WTC11 (cell line): ENCODE measurements at regions not wholly inside any gene's neighbourhood (a gene's known extent, or its start where the extent isn't known, plus 50 kb on each side); places are given as distances from the start of the nearest gene placed in this dataset.
A peak's percentile ranks its signal among the peaks of the same experiment; 100 is the strongest.

Source experiments
- ATAC-seq: fragments of 200-7000 bp; cut with Tn5 transposase; 2 replicates; pipeline ENCODE4 v1.10.0; 2021; ENCODE audit warnings: mild to moderate bottlenecking, moderate library complexity
- CTCF ChIA-PET: fragments of 300-600 bp; sonication (Branson Sonifier 250); formaldehyde crosslinking; loops from one replicate; lab custom pipeline; 2021; ENCODE audit warnings: antibody characterized with exemption; lab: Charles Lee
- POLR2A ChIA-PET: fragments of 350-600 bp; sonication (Branson Sonifier 250); formaldehyde crosslinking; loops from one replicate; lab custom pipeline; 2021; ENCODE audit warnings: antibody characterized with exemption; lab: Charles Lee
- DNase-seq: peaks from one replicate; pipeline ENCODE4 v3.0.0; 2021; ENCODE audit warnings: low spot score
- H3K27ac Mint-ChIP-seq: 2 replicates; pipeline ENCODE4 v1.8.0; 2021; ENCODE audit warnings: mixed read lengths
- H3K27me3 Mint-ChIP-seq: 2 replicates; pipeline ENCODE4 v1.8.0; 2021; ENCODE audit warnings: low read depth, mild to moderate bottlenecking, moderate library complexity, mixed read lengths
- H3K36me3 Mint-ChIP-seq: 2 replicates; pipeline ENCODE4 v1.8.0; 2021; ENCODE audit warnings: mixed read lengths
- H3K4me1 Mint-ChIP-seq: 2 replicates; pipeline ENCODE4 v1.8.0; 2022; ENCODE audit warnings: mixed read lengths
- H3K4me3 Mint-ChIP-seq: 2 replicates; pipeline ENCODE4 v1.8.0; 2021; ENCODE audit warnings: mild to moderate bottlenecking, moderate library complexity, mixed read lengths
- H3K9me3 Mint-ChIP-seq: 2 replicates; pipeline ENCODE4 v1.8.0; 2021; ENCODE audit warnings: mixed read lengths
- ATF1 ChIP-seq: sonication (generic); formaldehyde crosslinking; IDR thresholded peaks from 2 replicates; pipeline ENCODE4 v1.8.1; 2023; ENCODE audit warnings: mild to moderate bottlenecking, moderate library complexity, missing genetic modification reagents
- ATF3 ChIP-seq: sonication (generic); formaldehyde crosslinking; conservative IDR thresholded peaks from 2 replicates; pipeline ENCODE4 v1.8.1; 2022; ENCODE audit warnings: mild to moderate bottlenecking, missing genetic modification reagents
- CREB1 ChIP-seq: sonication (generic); formaldehyde crosslinking; IDR thresholded peaks from 2 replicates; pipeline ENCODE4 v1.8.0; 2023; ENCODE audit warnings: mild to moderate bottlenecking, missing genetic modification reagents
- CTCF ChIP-seq: fragments of 200-600 bp; IDR thresholded peaks from 2 replicates; pipeline ENCODE4 v1.8.0; 2022; ENCODE audit warnings: antibody characterized with exemption
- E2F4 ChIP-seq: sonication (generic); formaldehyde crosslinking; IDR thresholded peaks from 2 replicates; pipeline ENCODE4 v1.8.1; 2022; ENCODE audit warnings: low read depth, mild to moderate bottlenecking, moderate library complexity, missing genetic modification reagents, borderline replicate concordance
- ESRRA ChIP-seq: sonication (generic); formaldehyde crosslinking; IDR thresholded peaks from 2 replicates; pipeline ENCODE4 v1.8.1; 2022; ENCODE audit warnings: mild to moderate bottlenecking, missing genetic modification reagents, borderline replicate concordance
- IRF1 ChIP-seq: sonication (generic); formaldehyde crosslinking; IDR thresholded peaks from 2 replicates; pipeline ENCODE4 v1.8.0; 2023; ENCODE audit warnings: missing genetic modification reagents
- JAZF1 ChIP-seq: fragments of 250-450 bp; sonication (Bioruptor Pico); IDR thresholded peaks from 2 replicates; pipeline ENCODE4 v1.9.0; 2021; ENCODE audit warnings: moderate library complexity, mild to moderate bottlenecking, inconsistent platforms
- JUN ChIP-seq: sonication (generic); formaldehyde crosslinking; IDR thresholded peaks from 2 replicates; pipeline ENCODE4 v1.8.0; 2023; ENCODE audit warnings: mild to moderate bottlenecking, missing genetic modification reagents
- NR1H2 ChIP-seq: sonication (generic); formaldehyde crosslinking; IDR thresholded peaks from 2 replicates; pipeline ENCODE4 v1.9.0; 2021; ENCODE audit warnings: mild to moderate bottlenecking, moderate library complexity, missing genetic modification reagents
- OVOL2 ChIP-seq: fragments of 250-450 bp; sonication (Bioruptor Pico); IDR thresholded peaks from 2 replicates; pipeline ENCODE4 v1.9.0; 2021; ENCODE audit warnings: mild to moderate bottlenecking, borderline replicate concordance
- RELA ChIP-seq: sonication (generic); formaldehyde crosslinking; IDR thresholded peaks from 2 replicates; pipeline ENCODE4 v1.8.1; 2022; ENCODE audit warnings: missing genetic modification reagents, mild to moderate bottlenecking, borderline replicate concordance
- SOX15 ChIP-seq: fragments of 250-450 bp; sonication (Bioruptor Pico); IDR thresholded peaks from 2 replicates; pipeline ENCODE4 v1.9.0; 2021; ENCODE audit warnings: mild to moderate bottlenecking
- STAT6 ChIP-seq: sonication (generic); formaldehyde crosslinking; conservative IDR thresholded peaks from 2 replicates; pipeline ENCODE4 v1.8.1; 2023; ENCODE audit warnings: mild to moderate bottlenecking, low read depth, missing genetic modification reagents, moderate library complexity
- TCF7 ChIP-seq: sonication (generic); formaldehyde crosslinking; IDR thresholded peaks from 2 replicates; pipeline ENCODE4 v1.8.0; 2022; ENCODE audit warnings: mild to moderate bottlenecking, low read depth, missing genetic modification reagents, moderate library complexity
- ZNF138 ChIP-seq: sonication (generic); formaldehyde crosslinking; conservative IDR thresholded peaks from 2 replicates; pipeline ENCODE4 v1.8.1; 2022; ENCODE audit warnings: mild to moderate bottlenecking, moderate library complexity, missing genetic modification reagents
- ZNF281 ChIP-seq: sonication (generic); formaldehyde crosslinking; IDR thresholded peaks from 2 replicates; pipeline ENCODE4 v1.8.0; 2023; ENCODE audit warnings: mild to moderate bottlenecking, missing genetic modification reagents
- ZNF317 ChIP-seq: sonication (generic); formaldehyde crosslinking; IDR thresholded peaks from 2 replicates; pipeline ENCODE4 v1.8.1; 2023; ENCODE audit warnings: low read depth, mild to moderate bottlenecking, moderate library complexity, missing genetic modification reagents, borderline replicate concordance
- ZNF416 ChIP-seq: fragments of 250-450 bp; sonication (Bioruptor Pico); IDR thresholded peaks from 2 replicates; pipeline ENCODE4 v1.9.0; 2021; ENCODE audit warnings: mild to moderate bottlenecking, inconsistent platforms

- no peak overlapping the region for H3K27ac Mint-ChIP-seq
- ChIA-PET POLR2A (no interaction called here), CTCF (interaction anchor here (0.6 to 0.8 kb wide), 2 partner anchors 71 to 998 kb away, joined by 3 to 4 read pairs; no protein-coding TSS in a partner anchor)
- H3K9me3 Mint-ChIP-seq, result peaks cover 13% of the 10 kb centered on the region
- peaks cover 9% of the 10 kb centered on the region for H3K27me3 Mint-ChIP-seq
- TF ChIP-seq CTCF (no peak), IRF1 (CRISPR knock-in tag) (no peak), STAT6 (CRISPR knock-in tag) (no peak), JAZF1 (no peak), CREB1 (CRISPR knock-in tag) (no peak), NR1H2 (CRISPR knock-in tag) (no peak), SOX15 (CRISPR knock-in tag) (no peak), OVOL2 (CRISPR knock-in tag) (no peak), ZNF416 (no peak), ATF1 (CRISPR knock-in tag) (no peak), JUN (no peak), RELA (CRISPR knock-in tag) (no peak), ESRRA (CRISPR knock-in tag) (no peak)
- H3K36me3 Mint-ChIP-seq, result no peaks in the 10 kb centered on the region
- H3K4me1 Mint-ChIP-seq, result peaks cover 40% of the 10 kb centered on the region
- peak; percentile 19 for DNase-seq
- no peak overlapping the region for H3K4me3 Mint-ChIP-seq
- ATAC-seq, result peak; percentile 54
Measured at GRCh38 chr7:156578978-156579430, 61.6 kb upstream of the RNF32 start.

GRCh38 chr7:156578578-156578940 lies 62.0 kb upstream of the RNF32 start:
- Mint-ChIP-seq H3K4me3 (no peak overlapping the region), H3K27ac (no peak overlapping the region), H3K9me3 (peaks cover 14% of the 10 kb centered on the region), H3K27me3 (peaks cover 7% of the 10 kb centered on the region), H3K4me1 (peaks cover 36% of the 10 kb centered on the region), H3K36me3 (no peaks in the 10 kb centered on the region)
- CTCF ChIA-PET, result interaction anchor here (0.6 to 0.8 kb wide), 2 partner anchors 72 to 998 kb away, joined by 3 to 4 read pairs; no protein-coding TSS in a partner anchor
- ATAC-seq (peak; percentile 67), DNase-seq (peak; percentile 49)
- TF ChIP-seq TCF7 (CRISPR knock-in tag) (no peak), ZNF317 (CRISPR knock-in tag) (no peak), CTCF (0 out of 2 replicates have a peak, but pooled peaks have one; percentile 20), ESRRA (CRISPR knock-in tag) (peak; percentile 89; the same call in 1 of the 2 replicates), ZNF138 (CRISPR knock-in tag) (no peak), JUN (no peak), ZNF281 (CRISPR knock-in tag) (no peak), ATF3 (CRISPR knock-in tag) (no peak), E2F4 (CRISPR knock-in tag) (no peak)
- POLR2A ChIA-PET, result no interaction called here
